ENCODE measurements at regions not wholly inside any gene's neighbourhood (a gene's known extent, or its start where the extent isn't known, plus 50 kb on each side); places are given as distances from the start of the nearest gene placed in this dataset.
"Not testable (repeated sequence)": the region's sequence is repeated elsewhere in the genome, so short reads cannot be mapped to it uniquely, and the experiment has no call there.

GRCh38 chr22:22754961-22755777, 110.8 kb downstream of the GGTLC2 start:
- DNase-seq (ENCODE audit: low read depth in 4 of 4, low spot score in 3 of 4), result no peak

DNA sequence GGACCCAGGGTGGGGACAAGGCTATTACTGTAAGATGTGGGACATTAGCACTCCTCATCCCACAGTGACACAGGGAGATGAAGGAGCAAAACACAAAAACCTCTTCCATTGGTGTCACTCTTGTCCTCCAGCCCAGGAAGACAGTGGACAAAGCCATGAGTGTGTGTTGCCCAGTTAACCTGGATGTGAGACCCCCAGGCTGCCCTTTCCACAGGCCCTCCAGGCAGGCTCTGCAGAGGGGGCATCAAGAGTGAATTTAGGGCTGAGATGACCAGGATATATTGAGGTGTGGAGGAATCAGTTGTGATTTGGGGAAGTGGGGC, 111.3 kb downstream of the GGTLC2 start:
- DNase-seq (ENCODE audit: low read depth in 4 of 4, low spot score in 3 of 4), result no peak

DNA sequence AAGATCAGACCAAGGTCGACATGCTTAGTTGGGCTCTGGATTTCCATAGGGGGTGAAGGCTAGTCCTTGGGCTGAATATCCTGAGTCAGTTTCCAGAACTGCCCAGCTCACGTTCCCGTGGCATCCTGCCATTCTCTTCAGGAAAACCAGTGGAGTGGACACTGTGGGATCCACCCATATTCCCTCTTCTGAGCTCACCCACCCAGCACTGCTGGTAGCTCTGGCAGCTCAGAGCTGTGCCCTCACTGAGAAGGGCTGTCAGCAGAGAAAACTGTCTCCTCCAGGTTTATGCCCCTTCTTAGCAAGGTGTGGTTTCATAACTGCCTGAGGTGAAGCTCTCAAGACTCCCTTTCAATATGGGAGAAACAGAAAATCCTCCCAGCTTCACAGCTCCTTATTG, 111.7 kb downstream of the GGTLC2 start:
- no peak for DNase-seq (ENCODE audit: low read depth in 4 of 4, low spot score in 3 of 4)

- DNase-seq (ENCODE audit: low read depth in 4 of 4, low spot score in 3 of 4), result not testable (repeated sequence)
These were observed 112.3 kb downstream of the GGTLC2 start for GRCh38 chr22:22756551-22757201.

DNA sequence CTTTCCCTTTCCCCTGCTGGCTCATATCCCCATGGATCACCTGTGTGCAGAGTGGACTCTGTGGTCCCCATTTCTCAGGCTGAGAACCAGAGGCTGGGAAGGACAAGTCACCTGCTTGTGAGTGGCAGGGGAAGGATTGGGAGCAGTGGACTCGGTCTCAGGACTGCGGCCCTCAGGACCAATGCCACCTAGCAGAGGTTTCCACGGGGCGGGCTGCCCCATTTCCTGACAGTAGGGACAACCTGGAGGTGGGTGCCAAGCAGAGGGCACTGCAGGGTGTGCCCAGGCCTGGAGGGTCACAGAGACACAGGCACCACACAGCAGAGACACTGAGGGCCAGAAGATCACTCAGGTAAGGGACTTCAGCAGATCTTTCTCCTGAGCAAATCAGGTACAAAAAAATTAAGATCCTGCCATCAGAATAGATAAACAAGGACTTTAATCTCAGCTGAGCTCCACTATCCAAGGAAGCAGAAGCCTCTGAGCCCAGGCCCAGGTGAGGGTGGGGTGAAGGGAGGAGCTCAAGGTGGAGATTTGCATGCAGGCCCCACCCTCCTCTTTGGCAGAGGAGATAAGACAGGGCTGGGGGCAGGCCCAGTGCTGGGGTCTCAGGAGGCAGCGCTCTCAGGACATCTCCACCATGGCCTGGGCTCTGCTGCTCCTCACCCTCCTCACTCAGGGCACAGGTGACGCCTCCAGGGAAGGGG, 113.8 kb downstream of the GGTLC2 start:
- DNase-seq (ENCODE audit: low read depth in 4 of 4, low spot score in 3 of 4), result not testable (repeated sequence)

DNA sequence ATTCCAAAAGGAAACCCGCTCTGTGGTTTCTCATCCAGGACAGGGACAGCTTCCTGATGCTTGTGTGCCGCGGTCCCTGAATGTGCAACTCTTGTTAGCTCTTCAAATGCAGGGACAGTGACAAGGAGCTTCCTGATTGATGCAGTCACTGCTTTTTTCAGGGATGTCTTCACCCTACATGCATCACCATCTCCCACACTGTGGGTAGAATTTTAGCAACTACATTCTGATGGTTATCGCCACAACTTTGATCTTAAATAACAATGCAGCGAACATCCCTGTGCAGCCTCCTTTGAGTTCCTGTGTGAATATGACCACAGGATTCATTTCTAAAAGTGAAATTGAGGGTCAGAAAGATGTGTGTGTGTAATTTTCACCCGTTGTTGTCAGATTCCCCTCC, 115.0 kb downstream of the GGTLC2 start:
- DNase-seq (ENCODE audit: low read depth in 4 of 4, low spot score in 3 of 4), result no peak

DNA sequence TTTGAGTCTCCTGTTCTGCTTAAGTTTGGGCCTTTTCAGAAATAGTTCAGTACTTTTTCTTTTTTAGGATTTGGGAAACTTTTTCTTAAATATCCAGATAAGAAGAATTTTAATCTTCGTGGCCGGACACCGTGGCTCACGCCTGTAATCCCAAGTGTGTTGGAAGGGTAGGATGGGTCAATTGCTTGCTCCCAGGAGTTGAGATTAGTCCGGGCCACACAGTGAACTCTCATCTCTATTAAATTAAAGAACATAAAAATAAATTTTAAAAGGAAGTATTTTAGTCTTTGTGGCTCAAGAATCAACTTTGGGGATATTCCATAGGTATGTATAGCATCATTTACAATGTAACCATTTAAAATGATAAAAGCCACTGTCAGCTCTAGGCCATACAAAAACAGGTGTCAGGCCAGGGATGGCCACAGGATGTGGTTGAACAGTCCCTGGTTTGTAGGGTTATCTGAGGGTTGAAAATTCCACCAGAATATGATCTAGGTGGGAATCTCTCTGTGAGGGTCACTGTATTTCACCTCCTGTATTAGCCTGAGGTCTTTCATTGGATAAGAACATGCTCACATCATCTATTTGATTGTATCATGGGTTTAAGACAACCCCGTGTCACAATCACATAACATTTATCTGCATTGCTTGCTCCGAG, 115.6 kb downstream of the GGTLC2 start:
- no peak for DNase-seq (ENCODE audit: low read depth in 4 of 4, low spot score in 3 of 4)

- DNase-seq (ENCODE audit: low read depth in 4 of 4, low spot score in 3 of 4), result no peak
These were observed 117.2 kb downstream of the GGTLC2 start for GRCh38 chr22:22761606-22761962.

DNA sequence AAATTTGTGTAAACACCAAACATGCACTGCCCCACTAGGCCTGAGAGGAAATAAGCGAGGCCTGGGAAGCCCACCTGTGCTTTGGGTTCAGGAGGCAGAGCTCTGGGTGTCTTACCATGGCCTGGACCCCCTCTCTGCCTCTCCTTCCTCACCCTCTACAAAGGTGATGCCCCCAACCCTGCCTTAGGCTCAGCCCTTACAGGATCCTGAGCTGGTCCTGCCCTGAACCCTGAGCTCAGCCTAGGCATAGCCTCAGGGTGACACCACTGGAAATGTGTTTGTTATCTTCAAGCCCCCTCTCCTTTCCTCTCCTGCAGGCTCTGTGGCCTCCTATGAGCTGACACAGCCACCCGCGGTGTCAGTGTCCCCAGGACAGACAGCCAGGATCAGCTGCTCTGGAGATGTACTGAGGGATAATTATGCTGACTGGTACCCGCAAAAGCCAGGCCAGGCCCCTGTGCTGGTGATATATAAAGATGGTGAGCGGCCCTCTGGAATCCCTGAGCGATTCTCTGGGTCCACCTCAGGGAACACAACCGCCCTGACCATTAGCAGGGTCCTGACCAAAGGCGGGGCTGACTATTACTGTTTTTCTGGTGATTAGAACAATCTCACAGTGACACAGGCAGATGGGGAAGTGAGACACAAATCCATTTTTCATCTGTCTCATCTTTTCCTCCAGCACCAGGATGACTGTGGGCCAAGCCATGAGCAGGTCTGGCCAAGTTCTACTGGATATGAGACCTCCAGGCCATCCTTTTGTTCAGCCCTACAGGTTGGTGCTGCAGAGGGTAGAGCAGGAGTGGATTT, 117.8 kb downstream of the GGTLC2 start:
- no peak for DNase-seq (ENCODE audit: low read depth in 4 of 4, low spot score in 3 of 4)

- no peak for DNase-seq (ENCODE audit: low read depth in 4 of 4, low spot score in 3 of 4)
These were observed 119.1 kb downstream of the GGTLC2 start for GRCh38 chr22:22763512-22763911.

DNA sequence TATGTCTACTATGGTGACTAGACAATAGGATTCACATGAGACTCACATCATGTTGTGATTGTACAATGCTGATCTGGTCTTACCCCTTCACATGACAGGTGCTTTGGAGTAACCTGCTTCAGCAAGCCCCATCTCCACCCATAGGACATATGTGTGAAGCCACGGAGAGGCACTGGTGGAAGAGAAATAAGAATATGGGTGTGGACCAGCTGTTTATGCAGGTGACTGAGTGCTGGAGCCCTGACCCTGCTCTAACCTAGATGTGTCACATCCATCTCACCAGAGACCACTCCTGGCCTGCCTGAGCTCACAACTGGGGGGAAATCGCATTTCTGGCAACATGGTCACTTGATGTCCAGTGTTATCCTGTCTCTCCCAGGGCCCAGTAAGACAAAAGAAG, 119.7 kb downstream of the GGTLC2 start:
- no peak for DNase-seq (ENCODE audit: low read depth in 4 of 4, low spot score in 3 of 4)

DNA sequence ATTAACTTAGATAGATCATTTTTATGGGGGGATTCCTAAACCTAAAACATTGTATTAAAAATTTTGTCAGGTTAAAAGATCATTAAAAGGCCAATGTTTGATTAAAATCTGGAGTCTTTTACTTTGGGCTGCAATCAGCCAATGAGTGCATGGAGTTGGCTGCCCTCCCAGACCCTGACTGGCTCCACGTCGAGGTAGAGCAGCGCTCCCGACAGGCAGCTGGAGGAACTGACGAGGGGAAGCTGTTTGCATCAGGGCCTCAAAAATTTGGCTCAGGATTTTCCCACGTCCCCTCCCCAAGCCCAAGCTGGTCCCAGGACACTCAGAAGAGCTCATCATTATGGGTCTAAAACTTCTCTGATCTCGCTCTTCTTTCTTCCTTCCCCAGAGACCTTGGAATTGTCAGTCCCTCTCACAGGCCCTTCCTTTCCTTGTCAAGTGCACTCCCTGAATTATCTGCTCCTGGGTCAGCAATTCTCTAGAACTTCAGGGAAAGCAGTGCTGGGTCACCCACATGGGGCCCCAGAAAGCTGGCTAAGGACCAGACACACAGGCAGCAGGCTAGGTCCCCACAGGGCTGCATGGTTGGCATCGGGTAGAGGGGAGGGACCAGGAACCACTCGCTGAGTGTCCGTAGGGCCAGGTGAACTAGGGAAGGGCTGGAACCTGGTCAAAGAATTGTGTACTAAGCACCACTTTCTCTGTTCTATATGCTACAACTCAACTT, 119.6 kb upstream of the IGLL5 start:
- DNase-seq (ENCODE audit: low read depth in 4 of 4, low spot score in 3 of 4), result no peak

DNA sequence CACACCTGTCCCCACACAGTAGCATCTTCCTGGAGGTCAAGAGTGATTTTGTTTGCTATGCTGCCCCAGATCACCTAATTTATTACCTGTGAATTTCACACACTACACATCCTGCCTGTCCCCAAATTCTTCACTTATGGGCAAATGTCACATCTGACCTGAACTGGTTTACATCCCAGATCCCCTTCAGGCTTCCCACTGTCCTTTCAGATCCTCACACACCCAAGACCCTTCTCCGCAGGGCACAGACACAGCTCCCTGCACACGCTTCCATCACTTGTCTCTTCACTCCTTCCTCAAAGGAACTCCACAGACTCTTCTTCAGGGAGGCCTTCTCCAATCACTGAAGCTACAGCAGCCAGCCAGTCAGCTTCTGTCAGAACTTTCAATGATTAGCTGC, 118.7 kb upstream of the IGLL5 start:
- no peak for DNase-seq (ENCODE audit: low read depth in 4 of 4, low spot score in 3 of 4)

DNA sequence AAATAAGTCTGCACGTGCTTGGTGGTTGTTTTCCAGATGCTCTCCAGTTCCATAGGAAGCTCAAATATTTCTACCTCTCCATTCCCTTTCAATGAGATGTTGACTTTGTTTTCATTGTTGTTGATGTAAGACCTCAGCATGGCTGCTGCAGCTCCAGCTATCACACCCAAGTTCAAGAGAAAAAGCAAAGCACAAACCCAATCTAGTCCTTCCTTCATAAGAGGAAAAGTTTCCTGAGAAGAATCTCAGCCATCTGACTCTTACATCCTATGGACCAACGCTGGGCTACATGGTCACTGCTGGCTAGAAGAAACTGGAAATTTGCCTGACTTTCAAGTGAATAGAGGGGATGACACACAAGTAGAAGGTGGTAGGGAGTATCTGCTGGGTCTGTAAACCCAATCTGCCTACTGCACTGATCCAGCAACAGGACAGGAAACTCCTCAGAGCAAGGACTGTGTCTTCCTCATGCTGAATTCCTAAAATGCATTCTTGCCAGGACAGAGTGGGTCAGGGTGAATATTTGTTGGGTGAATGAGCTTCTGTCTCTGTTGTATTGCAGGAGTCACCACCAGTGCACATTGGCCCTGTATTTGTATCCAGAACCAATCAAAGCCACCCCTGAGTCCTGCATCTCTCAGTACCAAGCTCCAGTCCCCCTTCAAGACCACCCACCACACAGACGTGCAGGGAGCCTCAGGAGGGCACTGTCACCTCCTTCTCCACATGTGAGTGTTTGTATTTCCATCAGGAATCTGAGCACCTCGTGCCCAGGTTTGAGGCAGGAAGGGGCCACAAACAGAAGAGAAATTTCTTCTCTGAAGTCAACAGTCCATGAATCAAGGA, 118.0 kb upstream of the IGLL5 start:
- DNase-seq (ENCODE audit: low read depth in 4 of 4, low spot score in 3 of 4), result no peak

DNA sequence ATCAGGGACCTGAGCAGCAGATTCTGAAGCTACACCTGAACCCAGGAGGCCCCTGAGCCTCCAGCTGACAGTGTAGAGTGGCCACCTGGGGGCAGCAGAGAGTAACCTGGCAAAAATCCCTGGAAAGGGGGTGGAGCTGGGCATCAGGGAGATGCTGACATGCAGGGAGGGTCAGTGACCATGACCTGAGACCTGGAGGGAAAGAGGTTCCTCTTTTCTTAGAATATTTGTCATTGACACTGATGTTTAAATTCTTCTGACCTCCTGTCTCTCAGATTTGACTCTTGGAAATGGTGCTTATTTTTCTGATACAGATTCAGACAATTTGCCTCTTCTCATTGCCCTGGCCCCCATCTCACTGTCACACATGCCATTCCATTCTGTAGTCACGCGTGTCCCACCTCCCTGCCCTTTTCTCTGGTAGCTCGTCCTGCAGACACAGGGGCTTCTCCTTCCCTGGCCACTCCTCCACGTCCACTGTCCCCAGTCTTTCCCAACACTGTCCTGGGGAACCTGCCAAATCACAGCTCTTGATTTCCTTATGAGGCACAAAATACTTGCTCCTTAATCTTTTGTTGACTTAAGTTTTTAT, 117.2 kb upstream of the IGLL5 start:
- no peak for DNase-seq (ENCODE audit: low read depth in 4 of 4, low spot score in 3 of 4)

- no peak for DNase-seq (ENCODE audit: low read depth in 4 of 4, low spot score in 3 of 4)
These were observed 116.7 kb upstream of the IGLL5 start for GRCh38 chr22:22770881-22771280.

GRCh38 chr22:22771696-22772377, 115.8 kb upstream of the IGLL5 start:
- DNase-seq (ENCODE audit: low read depth in 4 of 4, low spot score in 3 of 4), result no peak

DNA sequence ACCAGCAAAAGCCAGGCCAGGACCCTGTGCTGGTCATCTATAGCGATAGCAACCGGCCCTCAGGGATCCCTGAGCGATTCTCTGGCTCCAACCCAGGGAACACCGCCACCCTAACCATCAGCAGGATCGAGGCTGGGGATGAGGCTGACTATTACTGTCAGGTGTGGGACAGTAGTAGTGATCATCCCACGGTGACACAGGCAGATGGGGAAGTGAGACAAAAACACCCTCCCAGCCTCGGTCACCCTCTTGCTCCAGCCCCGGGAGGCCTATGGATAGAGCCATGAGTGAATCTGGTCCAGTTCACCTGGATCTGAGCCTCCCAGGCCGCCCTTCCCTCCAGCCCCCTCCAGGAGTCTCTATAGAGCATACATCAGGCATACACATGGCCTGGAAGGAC, 115.2 kb upstream of the IGLL5 start:
- no peak for DNase-seq (ENCODE audit: low read depth in 4 of 4, low spot score in 3 of 4)
